Erythroblast (primary cell): ENCODE measurements at regions not wholly inside any gene's neighbourhood (a gene's known extent, or its start where the extent isn't known, plus 50 kb on each side); places are given as distances from the start of the nearest gene placed in this dataset.

Experiments used
- GATA1 ChIP-seq: IDR thresholded peaks from 2 replicates; pipeline ENCODE4 v1.6.1; 2011; ENCODE audit warnings: low read depth, mild to moderate bottlenecking, control low read depth, low read length, moderate library complexity
- POLR2A ChIP-seq: IDR thresholded peaks from 2 replicates; pipeline ENCODE4 v1.6.1; 2011; ENCODE audit warnings: mild to moderate bottlenecking, low read length

GRCh38 chr11:10973416-10973815 lies 115.6 kb upstream of the ZBED5 start:
- no peak for TF ChIP-seq POLR2A
- TF ChIP-seq GATA1: no peak
